Common myeloid progenitor, CD34-positive (primary cell): ENCODE measurements at regions not wholly inside any gene's neighbourhood (a gene's known extent, or its start where the extent isn't known, plus 50 kb on each side); places are given as distances from the start of the nearest gene placed in this dataset.

Source experiments
- CTCF ChIA-PET: fragments of 350-600 bp; sonication (Branson Sonifier 250); formaldehyde crosslinking; loops from one replicate; lab custom pipeline; 2021; ENCODE audit warnings: antibody characterized with exemption; lab: Charles Lee
- POLR2A ChIA-PET: fragments of 350-600 bp; sonication (Branson Sonifier 250); formaldehyde crosslinking; loops from one replicate; lab custom pipeline; 2021; ENCODE audit warnings: antibody characterized with exemption; lab: Charles Lee
- DNase-seq, 3 donors: peaks; one replicate each; pipeline versions ENCODE4 v3.0.0 to v3.0.0-alpha.2; 2013
- H3K27ac ChIP-seq, 2 experiments: 1 replicate in 1 of 2; 2 replicates in 1 of 2; pipeline ENCODE4 v1.7.0; 2013; ENCODE audit warnings: inconsistent platforms in 2 of 2, low read length in 2 of 2, mild to moderate bottlenecking in 2 of 2, low read depth in 1 of 2, moderate library complexity in 1 of 2; ENCODE audit not compliant: severe bottlenecking in 2 of 2, insufficient read depth in 1 of 2, poor library complexity in 1 of 2
- H3K27me3 ChIP-seq, 5 experiments: replicated peaks in 2 of 5; 1 replicate in 3 of 5; 2 replicates in 2 of 5; pipeline versions ENCODE4 v1.6.1 to v1.7.0; 2013; ENCODE audit warnings: low read length in 4 of 5, mild to moderate bottlenecking in 2 of 5, moderate library complexity in 2 of 5, inconsistent platforms in 1 of 5; ENCODE audit not compliant: insufficient read depth in 5 of 5, control insufficient read depth in 4 of 5
- H3K36me3 ChIP-seq, 4 experiments: 1 replicate in 2 of 4; 2 replicates in 2 of 4; pipeline versions ENCODE4 v1.6.1 to v1.7.0; 2013; ENCODE audit warnings: low read length in 3 of 4, control low read depth in 1 of 4, mild to moderate bottlenecking in 1 of 4; ENCODE audit not compliant: control insufficient read depth in 4 of 4, insufficient read depth in 4 of 4
- H3K4me1 ChIP-seq, 4 experiments: 1 replicate in 3 of 4; 2 replicates in 1 of 4; pipeline versions ENCODE4 v1.6.1 to v1.7.1; 2013; ENCODE audit warnings: low read length in 3 of 4, mild to moderate bottlenecking in 3 of 4, control low read depth in 1 of 4, inconsistent platforms in 1 of 4, moderate library complexity in 1 of 4; ENCODE audit not compliant: control insufficient read depth in 4 of 4, insufficient read depth in 4 of 4; ENCODE audit errors: control extremely low read depth in 1 of 4
- H3K4me3 ChIP-seq, 7 experiments: 1 replicate in 4 of 7; 2 replicates in 3 of 7; pipeline versions ENCODE4 v1.5.1 to v1.7.0; 2013; ENCODE audit warnings: mild to moderate bottlenecking in 7 of 7, low read length in 6 of 7, moderate library complexity in 6 of 7, inconsistent platforms in 2 of 7, low read depth in 2 of 7, control low read depth in 1 of 7; ENCODE audit not compliant: insufficient read depth in 4 of 7, control insufficient read depth in 1 of 7; ENCODE audit errors: extremely low read depth in 1 of 7
- H3K9me3 ChIP-seq, 5 experiments: 1 replicate in 4 of 5; 2 replicates in 1 of 5; pipeline versions ENCODE4 v1.6.1 to v1.7.1; 2013; ENCODE audit warnings: low read length in 4 of 5, mild to moderate bottlenecking in 2 of 5, inconsistent platforms in 1 of 5, low read depth in 1 of 5, moderate library complexity in 1 of 5; ENCODE audit not compliant: control insufficient read depth in 4 of 5, insufficient read depth in 2 of 5; ENCODE audit errors: control extremely low read depth in 1 of 5
- WGBS: methylation state at CpG from one replicate; pipeline ENCODE4 v1.1.5; 2013; ENCODE audit not compliant: insufficient coverage; 5-methylcytosine and 5-hydroxymethylcytosine counted together

DNA sequence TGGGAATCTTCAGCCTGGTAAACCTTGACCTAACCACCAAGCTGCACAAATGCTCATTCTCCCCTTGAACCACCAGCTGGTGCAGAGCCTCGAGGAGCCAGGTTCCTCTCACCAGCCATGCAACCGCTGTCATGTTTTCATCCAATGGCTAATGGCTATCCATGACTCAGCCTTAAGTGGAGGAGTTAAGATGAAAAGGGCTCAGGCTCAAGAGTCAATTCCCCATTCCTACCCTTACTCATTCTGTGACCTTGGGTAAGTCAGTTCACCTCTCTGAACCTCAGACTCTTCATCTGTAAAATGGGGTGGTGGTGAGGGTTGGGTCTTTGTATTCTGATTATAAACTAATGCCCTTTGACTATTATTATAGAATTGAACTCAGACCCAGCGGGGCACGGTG lies 515.6 kb downstream of the SHQ1 start:
- Histone ChIP-seq H3K27me3 (no peaks in the 10 kb centered on the region), H3K36me3 (no peaks in the 10 kb centered on the region), H3K4me3 (no peak overlapping the region), H3K27ac (no peak overlapping the region), H3K4me1 (peaks cover 3 to 35% (median 30%) of the 10 kb centered on the region in 4 experiments), H3K9me3 (no peaks in the 10 kb centered on the region)
- CTCF ChIA-PET: interaction anchor here (1.1 to 1.7 kb wide), 3 partner anchors 9 to 22 kb away, joined by 4 to 6 read pairs (median 5); no protein-coding TSS in a partner anchor
- DNase-seq: no peak
- POLR2A ChIA-PET: no interaction called here
- WGBS: no CpG with 5 or more reads among the region's 4 CpGs

GRCh38 chr3:72332036-72332435 lies 516.2 kb downstream of the SHQ1 start:
- Histone ChIP-seq H3K36me3 (no peaks in the 10 kb centered on the region), H3K9me3 (no peaks in the 10 kb centered on the region), H3K4me1 (peaks cover 3 to 32% (median 27%) of the 10 kb centered on the region in 4 experiments), H3K4me3 (no peak overlapping the region), H3K27ac (no peak overlapping the region), H3K27me3 (no peaks in the 10 kb centered on the region)
- CTCF ChIA-PET: interaction anchor here (0.7 to 2.7 kb wide), 5 partner anchors 8 to 22 kb away, joined by 3 to 11 read pairs (median 4); no protein-coding TSS in a partner anchor
- no peak for DNase-seq
- POLR2A ChIA-PET: interaction anchor here (0.5 kb wide), 1 partner anchor 328 kb away, joined by 3 read pairs; no protein-coding TSS in a partner anchor
- 85% methylated on average over 3 of the region's 5 CpGs for WGBS

DNA sequence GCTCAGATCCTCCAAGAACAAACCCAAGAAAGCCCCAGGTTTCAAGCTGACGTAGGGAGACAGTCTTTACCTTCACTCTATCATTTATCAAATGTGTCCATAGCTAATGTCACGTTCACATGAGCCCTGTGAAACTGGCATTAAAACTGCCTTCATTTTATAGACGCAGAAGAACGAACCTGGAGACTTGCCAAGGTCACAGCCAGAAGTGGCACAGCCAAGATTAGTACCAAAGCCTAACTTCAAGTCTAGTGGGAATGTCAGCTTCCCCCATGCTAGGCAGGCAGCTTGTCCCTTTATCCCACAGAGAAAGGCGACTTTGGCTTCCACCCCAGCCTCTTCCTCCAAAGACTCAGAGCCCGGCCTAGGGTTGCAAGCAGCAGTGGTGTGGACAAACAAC lies 517.2 kb downstream of the SHQ1 start:
- Histone ChIP-seq H3K27ac (no peak overlapping the region), H3K4me1 (peaks cover 3 to 29% (median 20%) of the 10 kb centered on the region in 4 experiments), H3K27me3 (no peaks in the 10 kb centered on the region), H3K36me3 (no peaks in the 10 kb centered on the region), H3K9me3 (no peaks in the 10 kb centered on the region), H3K4me3 (no peak overlapping the region)
- ChIA-PET CTCF (interaction anchor here (1.4 to 2.7 kb wide), 4 partner anchors 9 to 64 kb away, joined by 3 to 11 read pairs (median 4); no protein-coding TSS in a partner anchor), POLR2A (no interaction called here)
- no peak for DNase-seq
- WGBS: 76% methylated on average over 6 of the region's 6 CpGs

DNA sequence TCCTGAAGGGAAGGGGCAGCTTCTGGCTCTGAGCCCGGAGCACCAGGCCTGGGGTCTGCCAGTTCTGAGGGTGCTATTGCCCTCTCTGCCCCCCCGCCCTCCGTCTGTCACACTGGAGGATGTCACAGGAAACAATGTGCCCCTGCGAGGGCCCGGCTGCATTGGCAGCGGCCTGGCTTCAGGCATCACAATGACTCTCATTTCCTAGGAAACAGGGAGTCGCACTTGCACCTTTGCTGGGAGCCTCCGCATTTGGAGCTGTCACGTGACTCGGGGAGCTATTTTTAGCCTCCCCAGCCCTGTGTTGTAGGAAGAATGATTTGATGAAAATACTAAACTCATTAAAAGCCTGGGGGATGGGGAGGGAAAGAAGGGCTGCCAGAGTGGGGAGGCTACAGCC lies 518.9 kb downstream of the SHQ1 start:
- no peaks in the 10 kb centered on the region for H3K27me3 ChIP-seq
- WGBS: 2% methylated on average over 7 of the region's 10 CpGs
- no peaks in the 10 kb centered on the region for H3K9me3 ChIP-seq
- peak in 2 of 3 donors; percentile 79 to 83 for DNase-seq
- peaks cover 3 to 33% (median 25%) of the 10 kb centered on the region in 4 experiments for H3K4me1 ChIP-seq
- ChIA-PET CTCF (interaction anchor here (1.0 to 2.7 kb wide), 4 partner anchors 8 to 493 kb away, joined by 3 to 11 read pairs (median 3); no protein-coding TSS in a partner anchor), POLR2A (interaction anchor here (0.7 kb wide), 1 partner anchor 19 kb away, joined by 3 read pairs; no protein-coding TSS in a partner anchor)
- H3K4me3 ChIP-seq: no peak overlapping the region
- no peak overlapping the region for H3K27ac ChIP-seq
- no peaks in the 10 kb centered on the region for H3K36me3 ChIP-seq

- H3K9me3 ChIP-seq: no peaks in the 10 kb centered on the region
- 95% methylated on average over 3 of the region's 6 CpGs for WGBS
- H3K4me3 ChIP-seq: no peak overlapping the region
- H3K27ac ChIP-seq: no peak overlapping the region
- H3K27me3 ChIP-seq: no peaks in the 10 kb centered on the region
- ChIA-PET POLR2A (interaction anchor here (0.7 kb wide), 1 partner anchor 19 kb away, joined by 3 read pairs; no protein-coding TSS in a partner anchor), CTCF (interaction anchor here (1.1 to 1.6 kb wide), 2 partner anchors 10 to 19 kb away, joined by 4 to 9 read pairs; no protein-coding TSS in a partner anchor)
- no peak for DNase-seq
- H3K4me1 ChIP-seq: peaks cover 3 to 33% (median 28%) of the 10 kb centered on the region in 4 experiments
- no peaks in the 10 kb centered on the region for H3K36me3 ChIP-seq
Observed at GRCh38 chr3:72328755-72329277, 519.4 kb downstream of the SHQ1 start.

DNA sequence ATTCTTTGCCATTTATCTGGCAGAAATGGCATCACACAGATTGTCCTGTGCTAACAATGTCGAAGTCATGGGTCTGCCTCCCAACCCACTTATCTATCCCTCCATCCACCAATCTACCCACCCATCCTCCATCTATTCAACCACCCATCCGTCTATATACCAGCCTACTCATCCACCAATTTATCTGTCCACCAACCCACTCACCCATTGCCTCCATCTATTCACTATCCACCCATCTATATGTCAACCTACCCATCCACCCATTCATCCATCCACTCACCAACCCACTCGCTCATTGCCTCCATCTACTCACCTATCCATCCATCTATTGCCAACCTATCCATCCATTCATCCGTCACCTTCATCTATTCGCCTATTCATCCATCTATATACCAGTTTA lies 521.2 kb downstream of the SHQ1 start:
- Histone ChIP-seq H3K4me1 (peaks cover 3 to 45% (median 32%) of the 10 kb centered on the region in 4 experiments), H3K4me3 (no peak overlapping the region), H3K27ac (no peak overlapping the region), H3K9me3 (no peaks in the 10 kb centered on the region), H3K27me3 (no peaks in the 10 kb centered on the region), H3K36me3 (no peaks in the 10 kb centered on the region)
- no peak for DNase-seq
- CTCF ChIA-PET: no interaction called here
- POLR2A ChIA-PET: no interaction called here
- 98% methylated on average over 5 of the region's 5 CpGs for WGBS

- Histone ChIP-seq H3K27ac (no peak overlapping the region), H3K4me3 (no peak overlapping the region), H3K36me3 (no peaks in the 10 kb centered on the region), H3K9me3 (no peaks in the 10 kb centered on the region), H3K27me3 (no peaks in the 10 kb centered on the region), H3K4me1 (peaks cover 0 to 44% (median 20%) of the 10 kb centered on the region in 4 experiments)
- CTCF ChIA-PET: interaction anchor here (1.0 kb wide), 1 partner anchor 35 kb away, joined by 3 read pairs; no protein-coding TSS in a partner anchor
- DNase-seq: no peak
- 100% methylated on average over 2 of the region's 3 CpGs for WGBS
- POLR2A ChIA-PET: interaction anchor here (0.5 kb wide), 1 partner anchor 18 kb away, joined by 4 read pairs; no protein-coding TSS in a partner anchor
Observed at GRCh38 chr3:72324253-72324811, 523.9 kb downstream of the SHQ1 start.
